Stimulated activated naive B cell treated with anti-CD40 and anti-IgM and Interleukin-4, amounts not matched to agents 10 μg/mL and 1 μg/mL and 100 μg/mL, for 72 hours (primary cell): ENCODE measurements at regions not wholly inside any gene's neighbourhood (a gene's known extent, or its start where the extent isn't known, plus 50 kb on each side); places are given as distances from the start of the nearest gene placed in this dataset.
"Not testable (repeated sequence)": the region's sequence is repeated elsewhere in the genome, so short reads cannot be mapped to it uniquely, and the experiment has no call there.

ENCODE experiments used
- ATAC-seq, 2 donors: fragments of 150-1000 bp; cut with Tn5 transposase; replicated peaks; 2 replicates each; pipeline ENCODE4 v1.10.0; 2021; ENCODE audit warnings: moderate library complexity in 1 of 2
- DNase-seq: peaks from one replicate; pipeline ENCODE4 v3.0.0; 2021
- H3K27ac Mint-ChIP-seq: one replicate; pipeline ENCODE4 v1.8.0; 2022; ENCODE audit warnings: mild to moderate bottlenecking, mixed read lengths
- H3K27me3 Mint-ChIP-seq, 2 donors: one replicate each; pipeline ENCODE4 v1.8.0; 2022; ENCODE audit warnings: mixed read lengths in 2 of 2
- H3K36me3 Mint-ChIP-seq, 2 donors: one replicate each; pipeline ENCODE4 v1.8.0; 2022; ENCODE audit warnings: mixed read lengths in 2 of 2, mild to moderate bottlenecking in 1 of 2
- H3K4me1 Mint-ChIP-seq, 2 donors: one replicate each; pipeline ENCODE4 v1.8.0; 2022; ENCODE audit warnings: mixed read lengths in 2 of 2, mild to moderate bottlenecking in 1 of 2
- H3K4me3 Mint-ChIP-seq, 2 donors: one replicate each; pipeline ENCODE4 v1.8.0; 2022; ENCODE audit warnings: mild to moderate bottlenecking in 2 of 2, mixed read lengths in 2 of 2, moderate library complexity in 1 of 2
- H3K9me3 Mint-ChIP-seq, 2 donors: one replicate each; pipeline ENCODE4 v1.8.0; 2022; ENCODE audit warnings: mixed read lengths in 2 of 2, mild to moderate bottlenecking in 1 of 2

DNA sequence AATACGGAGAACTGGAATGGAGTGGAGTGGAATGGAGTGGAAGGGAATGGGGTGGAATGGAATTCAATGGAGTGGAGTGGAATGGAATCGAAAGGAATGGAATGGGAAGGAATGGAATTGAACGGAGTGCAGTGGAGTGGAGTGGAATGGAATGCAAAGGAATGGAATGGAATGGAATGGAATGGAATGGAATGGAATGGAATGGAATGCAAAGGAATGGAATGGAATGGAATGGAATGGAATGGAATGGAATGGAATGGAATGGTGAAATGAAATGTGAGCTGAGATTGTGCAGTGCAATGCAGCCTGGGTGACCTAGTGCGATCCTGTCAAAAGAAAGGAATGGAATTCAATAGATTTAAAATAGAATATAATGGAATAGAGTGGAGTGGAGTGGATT lies 357.3 kb upstream of the WSB1 start:
- H3K4me1 Mint-ChIP-seq, H3K36me3 Mint-ChIP-seq, H3K4me3 Mint-ChIP-seq, H3K9me3 Mint-ChIP-seq, H3K27me3 Mint-ChIP-seq, H3K27ac Mint-ChIP-seq, DNase-seq, ATAC-seq: not testable (repeated sequence)

DNA sequence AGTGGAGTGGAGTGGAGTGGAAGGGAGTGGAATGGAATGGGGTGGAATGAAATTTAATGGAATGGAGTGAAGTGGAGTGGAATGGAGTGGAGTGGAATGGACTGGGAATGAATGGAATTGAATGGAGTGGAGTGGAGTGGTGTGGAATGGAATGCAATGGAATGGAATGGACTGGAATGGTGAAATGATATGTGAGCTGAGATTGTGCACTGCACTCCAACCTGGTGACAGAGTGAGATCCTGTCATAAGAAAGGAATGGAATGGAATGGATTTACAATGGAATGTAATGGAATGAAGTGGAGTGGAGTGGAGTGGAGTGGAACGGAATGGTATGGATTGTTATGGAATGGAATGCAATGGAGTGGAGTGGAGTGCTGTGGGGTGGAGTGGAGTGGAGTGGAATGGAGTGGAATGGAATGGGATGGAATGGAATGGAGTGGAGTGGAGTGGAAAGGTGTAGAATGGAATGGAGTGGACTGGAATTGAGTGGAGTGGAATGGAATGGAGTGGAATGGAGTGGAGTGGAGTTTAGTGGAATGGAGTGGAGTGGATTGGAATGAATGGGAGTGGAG lies 356.1 kb upstream of the WSB1 start:
- not testable (repeated sequence) for ATAC-seq, H3K36me3 Mint-ChIP-seq, DNase-seq, H3K4me1 Mint-ChIP-seq, H3K9me3 Mint-ChIP-seq, H3K27me3 Mint-ChIP-seq, H3K27ac Mint-ChIP-seq, H3K4me3 Mint-ChIP-seq

DNA sequence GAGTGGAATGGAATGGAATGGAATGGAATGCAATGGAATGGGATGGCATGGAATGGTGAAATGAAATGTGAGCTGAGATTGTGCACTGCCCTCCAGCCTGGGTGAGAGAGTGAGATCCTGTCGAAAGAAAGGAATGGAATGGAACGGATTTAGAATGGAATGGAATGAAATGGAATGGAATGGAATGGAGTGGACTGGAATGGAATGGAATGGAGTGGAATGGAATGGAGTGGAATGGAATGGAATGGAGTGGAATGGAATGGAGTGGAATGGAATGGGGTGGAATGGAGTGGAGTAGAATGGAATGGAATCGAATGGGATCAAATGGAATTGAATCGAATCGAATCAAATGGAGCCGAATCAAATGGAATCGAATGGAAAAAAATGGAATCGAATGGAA lies 354.2 kb upstream of the WSB1 start:
- not testable (repeated sequence) for H3K4me3 Mint-ChIP-seq, H3K27ac Mint-ChIP-seq, H3K4me1 Mint-ChIP-seq, DNase-seq, H3K9me3 Mint-ChIP-seq, ATAC-seq, H3K27me3 Mint-ChIP-seq, H3K36me3 Mint-ChIP-seq

DNA sequence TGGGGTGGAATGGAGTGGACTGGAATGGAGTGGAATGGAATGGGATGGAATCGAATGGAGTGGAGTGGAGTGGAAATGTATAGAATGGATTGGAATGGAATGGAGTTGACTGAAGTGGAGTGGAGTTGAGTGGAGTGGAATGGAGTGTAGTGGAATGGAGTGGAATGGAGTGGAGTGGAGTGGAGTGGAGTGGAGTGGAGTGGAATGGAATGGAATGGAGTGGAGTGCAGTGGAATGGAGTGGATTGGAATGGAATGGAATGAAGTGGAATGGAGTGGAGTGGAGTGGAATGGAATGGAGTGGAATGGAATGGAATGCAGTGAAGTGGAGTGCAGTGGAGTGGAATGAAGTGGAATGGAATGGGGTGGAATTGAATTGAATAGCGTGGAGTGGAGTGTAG lies 353.3 kb upstream of the WSB1 start:
- not testable (repeated sequence) for H3K9me3 Mint-ChIP-seq, ATAC-seq, H3K27ac Mint-ChIP-seq, DNase-seq, H3K27me3 Mint-ChIP-seq, H3K36me3 Mint-ChIP-seq, H3K4me3 Mint-ChIP-seq, H3K4me1 Mint-ChIP-seq

DNA sequence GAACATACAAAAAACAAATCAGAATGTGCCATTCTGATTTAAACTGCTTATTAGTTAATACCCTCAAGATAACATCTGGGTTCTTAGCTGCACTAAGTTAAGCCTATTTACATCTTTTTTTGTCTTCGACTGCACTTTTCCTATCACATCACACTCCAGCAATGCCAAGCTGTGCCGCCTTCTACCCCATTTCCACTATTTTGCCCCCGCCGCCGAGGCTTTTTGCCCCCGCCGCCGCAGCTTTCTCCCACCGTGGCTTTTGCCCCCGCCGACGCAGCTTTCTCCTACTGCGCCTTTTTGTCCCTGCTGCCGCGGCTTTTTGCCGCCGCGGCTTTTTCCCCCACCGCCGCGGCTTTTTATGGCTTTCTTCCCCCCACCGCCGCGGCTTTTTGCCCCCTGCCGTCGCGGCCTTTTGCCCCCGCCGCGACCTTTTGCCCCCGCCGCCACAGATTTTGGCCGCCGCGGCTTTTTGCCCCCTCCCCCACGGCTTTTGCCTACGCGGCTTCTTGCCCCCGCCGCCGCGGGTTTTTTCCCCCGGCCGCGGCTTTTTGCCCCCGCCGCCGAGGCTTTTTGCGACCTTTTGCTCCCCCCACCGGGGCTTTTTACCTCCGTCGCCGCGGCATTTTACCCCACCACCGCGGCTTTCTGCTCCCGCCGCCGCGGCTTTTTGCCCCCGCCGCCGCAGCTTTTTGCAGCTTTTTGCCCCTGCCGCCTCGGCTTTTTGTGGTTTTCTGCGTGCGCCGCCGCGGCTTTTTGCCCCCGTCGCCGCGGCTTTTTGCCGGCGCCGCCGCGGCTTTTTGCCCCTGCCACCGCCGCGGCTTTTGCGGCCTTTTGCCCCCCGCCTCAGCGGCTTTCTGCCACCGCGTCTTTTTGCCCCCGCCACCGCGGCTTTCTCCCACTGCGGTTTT lies 331.4 kb upstream of the WSB1 start:
- H3K27ac Mint-ChIP-seq: peak overlapping the region; percentile 27
- H3K4me1 Mint-ChIP-seq: no peaks in the 10 kb centered on the region
- H3K4me3 Mint-ChIP-seq: no peak overlapping the region
- DNase-seq: no peak
- ATAC-seq: no peak
- no peaks in the 10 kb centered on the region for H3K36me3 Mint-ChIP-seq
- peaks cover 2 to 9% of the 10 kb centered on the region in 2 donors for H3K9me3 Mint-ChIP-seq
- H3K27me3 Mint-ChIP-seq: peaks cover 18 to 26% of the 10 kb centered on the region in 2 donors

DNA sequence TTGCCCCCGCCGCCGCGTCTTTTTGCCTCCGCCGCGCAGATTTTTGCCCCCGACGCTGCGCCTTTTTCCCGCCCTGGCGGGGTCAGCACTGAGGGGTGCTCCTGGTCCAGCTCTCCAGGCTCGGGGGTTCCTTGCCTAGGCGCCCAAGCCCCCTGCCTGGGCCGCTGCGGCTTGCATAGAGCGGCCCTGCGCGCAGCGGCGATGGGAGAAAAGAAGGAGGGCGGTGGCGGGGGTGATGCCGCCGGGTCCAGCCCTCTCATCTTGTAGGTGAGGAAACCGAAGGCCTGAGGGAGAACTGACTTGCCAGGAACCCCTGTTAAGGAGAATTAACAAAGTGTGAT lies 330.8 kb upstream of the WSB1 start:
- Mint-ChIP-seq H3K4me1 (no peaks in the 10 kb centered on the region), H3K36me3 (no peaks in the 10 kb centered on the region), H3K4me3 (peak overlapping the region in 1 of 2 donors; percentile 3), H3K9me3 (peaks cover 2 to 9% of the 10 kb centered on the region in 2 donors), H3K27ac (peak overlapping the region; percentile 27), H3K27me3 (peaks cover 18 to 22% of the 10 kb centered on the region in 2 donors)
- ATAC-seq: no peak
- no peak for DNase-seq

DNA sequence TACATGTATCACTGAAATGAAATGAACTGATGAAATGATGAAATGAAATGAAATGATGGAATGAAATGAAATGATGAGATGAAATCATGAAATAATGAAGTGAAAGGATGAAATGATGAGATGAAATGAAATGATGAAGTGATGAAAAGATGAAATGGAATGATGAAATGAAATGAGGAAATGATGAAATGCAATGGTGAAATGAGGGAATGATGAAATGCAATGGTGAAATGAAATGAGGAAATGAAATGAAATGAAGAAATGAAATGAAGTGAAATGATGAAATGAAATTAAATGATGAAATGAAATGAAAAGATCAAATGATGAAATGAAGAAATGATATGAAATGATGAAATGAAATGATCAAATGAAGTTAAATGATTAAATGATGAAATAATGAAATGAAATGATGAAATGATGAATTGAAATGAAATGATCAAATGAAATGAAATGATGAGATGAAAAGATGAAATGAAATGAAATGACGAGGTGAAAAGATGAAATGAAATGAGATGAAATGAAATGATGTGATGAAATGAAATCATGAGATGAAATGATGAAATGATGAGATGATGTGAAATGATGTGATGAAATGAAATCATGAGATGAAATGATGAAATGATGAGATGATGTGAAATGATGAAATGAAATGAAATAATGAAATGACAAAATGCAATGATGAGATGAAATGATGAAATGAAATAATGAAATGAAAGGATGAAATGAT lies 327.9 kb upstream of the WSB1 start:
- peaks cover 12 to 19% of the 10 kb centered on the region in 2 donors for H3K27me3 Mint-ChIP-seq
- not testable (repeated sequence) for DNase-seq, H3K9me3 Mint-ChIP-seq, H3K4me1 Mint-ChIP-seq, H3K27ac Mint-ChIP-seq, H3K36me3 Mint-ChIP-seq, ATAC-seq, H3K4me3 Mint-ChIP-seq

DNA sequence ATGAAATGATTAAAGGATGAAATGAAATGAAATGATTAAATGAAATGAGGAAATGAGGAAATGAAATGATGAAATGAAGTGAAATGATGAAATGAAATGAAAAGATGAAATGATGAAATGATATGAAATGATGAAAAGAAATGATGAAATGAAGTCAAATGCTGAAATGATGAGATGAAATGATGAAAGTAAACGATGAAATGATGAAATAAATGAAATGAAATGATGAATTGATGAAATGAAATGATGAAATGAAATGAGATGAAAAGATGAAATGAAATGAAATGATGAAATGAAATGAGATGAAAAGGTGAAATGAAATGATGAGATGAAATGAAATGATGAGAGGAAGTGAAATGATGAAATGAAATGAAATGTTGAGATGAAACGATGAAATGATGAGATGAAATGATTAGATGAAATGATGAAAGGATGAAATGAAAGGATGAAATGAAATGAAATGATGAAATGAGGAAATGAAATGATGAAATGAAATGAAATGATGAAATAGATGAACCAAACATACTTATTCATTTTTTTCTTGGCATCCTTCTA lies 327.2 kb upstream of the WSB1 start:
- not testable (repeated sequence) for H3K27ac Mint-ChIP-seq

DNA sequence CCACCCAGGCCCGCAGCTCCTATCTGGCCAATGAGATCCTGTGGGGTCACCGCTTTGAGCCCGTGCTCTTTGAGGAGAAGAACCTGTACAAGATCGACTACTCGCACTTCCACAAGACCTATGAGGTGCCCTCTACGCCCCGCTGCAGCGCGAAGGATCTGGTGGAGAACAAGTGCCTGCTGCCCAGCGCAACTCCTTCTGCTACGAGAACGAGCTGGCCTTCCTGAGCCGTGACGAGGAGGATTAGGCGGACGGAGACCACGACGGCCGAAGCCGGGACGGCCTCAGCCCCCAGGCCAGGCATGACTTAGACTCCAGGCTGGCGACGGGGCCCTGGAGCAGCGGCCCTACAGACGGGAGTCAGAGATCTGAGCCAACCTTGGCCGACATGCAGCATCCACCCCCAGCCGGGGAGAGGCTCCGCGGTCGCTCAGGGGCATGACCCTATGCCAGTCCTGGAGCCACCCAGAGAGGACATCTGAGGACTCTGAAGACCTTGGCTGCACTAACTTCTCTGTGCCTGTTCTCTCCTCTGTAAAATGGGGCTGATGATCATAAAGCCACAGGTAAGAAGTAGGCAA lies 312.0 kb upstream of the WSB1 start:
- not testable (repeated sequence) for H3K9me3 Mint-ChIP-seq, H3K4me3 Mint-ChIP-seq, H3K36me3 Mint-ChIP-seq, DNase-seq, ATAC-seq, H3K4me1 Mint-ChIP-seq, H3K27ac Mint-ChIP-seq, H3K27me3 Mint-ChIP-seq

More for the DNA sequence above, 327.2 kb upstream of the WSB1 start:
- H3K4me3 Mint-ChIP-seq, H3K4me1 Mint-ChIP-seq, H3K9me3 Mint-ChIP-seq, H3K36me3 Mint-ChIP-seq, ATAC-seq, DNase-seq: not testable (repeated sequence)
- H3K27me3 Mint-ChIP-seq: peaks cover 12 to 17% of the 10 kb centered on the region in 2 donors

DNA sequence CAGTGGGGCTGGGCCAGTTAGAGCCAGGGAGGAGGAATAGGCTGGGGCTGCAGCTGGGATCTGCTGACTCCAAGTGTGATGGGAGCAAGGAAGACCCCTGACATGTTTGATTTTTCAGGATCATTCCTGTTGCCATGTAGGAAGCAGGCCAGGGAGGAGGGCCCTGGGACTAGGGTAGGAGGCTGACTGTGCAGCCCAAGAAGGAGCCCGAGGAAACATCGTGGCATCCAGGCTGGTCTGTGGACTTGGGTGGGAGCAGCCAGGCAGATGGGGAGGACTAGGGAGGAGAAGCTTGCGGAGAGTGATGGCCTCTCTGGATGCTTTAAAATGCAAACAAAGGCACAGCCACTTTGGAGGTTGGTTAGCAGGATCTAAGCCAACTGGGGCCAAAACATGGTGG lies 311.4 kb upstream of the WSB1 start:
- ATAC-seq, H3K9me3 Mint-ChIP-seq, H3K27me3 Mint-ChIP-seq, DNase-seq, H3K36me3 Mint-ChIP-seq, H3K27ac Mint-ChIP-seq, H3K4me1 Mint-ChIP-seq, H3K4me3 Mint-ChIP-seq: not testable (repeated sequence)

DNA sequence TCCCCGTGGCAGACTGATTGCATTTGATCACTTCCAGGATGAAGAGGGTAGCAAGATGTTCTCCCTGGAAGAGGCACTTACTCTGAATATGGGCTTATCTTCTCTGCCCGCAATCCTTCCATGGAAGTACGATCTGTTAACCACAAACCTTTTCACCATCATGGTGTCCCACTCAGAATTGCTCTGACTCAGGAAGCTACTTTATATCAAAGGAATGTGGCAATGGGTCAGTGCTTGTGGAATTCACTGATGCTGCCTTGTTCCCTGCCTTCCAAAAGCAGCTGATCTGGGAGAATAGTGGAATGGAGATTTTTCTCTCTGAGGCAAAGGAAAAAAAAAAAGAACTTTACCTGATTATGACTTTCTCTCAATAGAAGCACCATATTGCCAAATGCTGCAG lies 306.1 kb upstream of the WSB1 start:
- H3K4me3 Mint-ChIP-seq, H3K4me1 Mint-ChIP-seq, DNase-seq, H3K27ac Mint-ChIP-seq, H3K9me3 Mint-ChIP-seq, H3K36me3 Mint-ChIP-seq, H3K27me3 Mint-ChIP-seq, ATAC-seq: not testable (repeated sequence)

DNA sequence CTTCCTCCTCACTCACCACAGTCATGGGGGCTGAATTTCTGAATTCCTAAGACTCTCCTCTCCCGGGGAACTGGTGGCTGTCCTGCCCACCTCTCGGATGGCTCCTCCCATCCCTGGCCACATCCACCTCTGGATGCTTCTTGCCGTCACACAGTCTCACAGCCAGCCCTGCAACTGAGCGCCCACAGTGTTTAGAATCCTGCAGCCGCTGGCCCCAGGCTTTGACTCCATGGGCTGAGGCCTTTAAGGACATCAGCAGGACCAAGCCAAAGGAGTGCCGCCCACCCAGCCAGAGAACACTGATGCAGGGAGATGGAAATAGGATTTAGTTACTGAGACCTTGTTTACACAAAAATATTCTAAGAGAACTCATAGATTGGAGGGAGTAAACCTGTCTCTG lies 299.3 kb upstream of the WSB1 start:
- not testable (repeated sequence) for H3K27me3 Mint-ChIP-seq, H3K9me3 Mint-ChIP-seq, H3K4me3 Mint-ChIP-seq, ATAC-seq, DNase-seq, H3K27ac Mint-ChIP-seq, H3K36me3 Mint-ChIP-seq
- peaks cover 6 to 19% of the 10 kb centered on the region in 2 donors for H3K4me1 Mint-ChIP-seq

DNA sequence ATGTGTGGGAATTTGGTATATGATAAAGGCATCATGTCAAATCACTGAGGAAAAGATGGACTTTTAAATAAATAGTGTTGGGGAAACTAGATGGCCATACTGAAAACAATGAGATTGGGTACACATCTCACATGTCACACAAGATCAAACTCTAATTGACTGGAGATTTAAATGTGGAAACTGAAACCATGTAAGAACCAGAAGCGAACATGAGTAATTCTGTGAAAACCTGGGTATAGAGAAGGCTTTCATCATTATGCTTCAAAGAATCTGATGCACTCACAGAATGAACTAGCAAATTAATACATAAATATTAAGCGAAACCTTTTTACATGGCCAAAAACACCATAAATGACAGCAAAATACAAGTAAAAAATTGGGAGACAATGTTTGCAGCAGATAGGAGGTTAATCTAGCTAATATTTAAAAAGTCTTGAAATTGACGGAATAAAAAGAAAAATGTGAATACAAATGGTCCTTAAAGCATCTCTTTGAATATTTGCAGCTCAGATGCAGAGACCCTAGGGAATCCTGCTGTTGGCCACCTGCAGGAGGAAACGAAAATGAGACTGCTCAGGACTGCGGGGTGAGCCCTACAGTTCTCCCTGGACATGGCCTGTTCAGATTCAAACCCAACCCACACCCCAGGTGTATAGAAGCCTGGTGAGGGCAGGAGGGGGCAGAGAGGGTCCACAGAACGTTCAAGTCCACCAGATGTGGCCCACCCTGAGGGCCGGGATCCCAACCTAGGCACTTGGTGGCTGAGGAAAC lies 297.6 kb upstream of the WSB1 start:
- H3K4me1 Mint-ChIP-seq: peaks cover 6 to 19% of the 10 kb centered on the region in 2 donors
- peak; percentile 78 to 87 for ATAC-seq
- not testable (repeated sequence) for H3K27ac Mint-ChIP-seq, H3K9me3 Mint-ChIP-seq, DNase-seq, H3K4me3 Mint-ChIP-seq, H3K27me3 Mint-ChIP-seq, H3K36me3 Mint-ChIP-seq
